Left lung (tissue), 4 donors: ENCODE measurements at regions not wholly inside any gene's neighbourhood (a gene's known extent, or its start where the extent isn't known, plus 50 kb on each side); places are given as distances from the start of the nearest gene placed in this dataset.
"Not testable (repeated sequence)": the region's sequence is repeated elsewhere in the genome, so short reads cannot be mapped to it uniquely, and the experiment has no call there.

ENCODE experiments used
- ATAC-seq: fragments of 200-7000 bp; cut with Tn5 transposase; one replicate; pipeline ENCODE4 v1.9.1; 2020; ENCODE audit warnings: moderate library complexity
- DNase-seq, 4 donors: peaks; one replicate each; pipeline ENCODE4 v3.0.0-alpha.2; 2013 to 2020
- H3K27ac ChIP-seq, 2 donors: fragments of 200-600 bp; sonication (generic) in 1 of 2; one replicate each; pipeline versions ENCODE4 v1.5.0 to v1.8.0; 2020 to 2021
- H3K27me3 ChIP-seq, 2 donors: fragments of 200-600 bp; sonication (generic) in 1 of 2; one replicate each; pipeline versions ENCODE4 v1.5.0 to v1.8.0; 2020 to 2021
- H3K36me3 ChIP-seq, 2 donors: fragments of 200-600 bp; sonication (generic) in 1 of 2; one replicate each; pipeline versions ENCODE4 v1.5.0 to v1.8.0; 2020 to 2021
- H3K4me1 ChIP-seq, 2 donors: fragments of 200-600 bp; one replicate each; pipeline ENCODE4 v1.8.0; 2021
- H3K4me3 ChIP-seq, 2 donors: fragments of 200-600 bp; sonication (generic) in 1 of 2; one replicate each; pipeline versions ENCODE4 v1.5.0 to v1.8.0; 2020 to 2021; ENCODE audit warnings: mild to moderate bottlenecking in 1 of 2
- H3K9me3 ChIP-seq, 2 donors: fragments of 200-600 bp; sonication (generic) in 1 of 2; one replicate each; pipeline versions ENCODE4 v1.5.0 to v1.8.0; 2020 to 2021
- intact Hi-C, 2 donors: fragments of 100-400 bp; cut with DNase I; formaldehyde crosslinking; loops; one replicate each; pipeline versions ENCODE4 v1.11.2 to v1.14.2; 2022
- TF ChIP-seq, protein P1 (sequence below), 2 donors: fragments of 200-600 bp; sonication (generic) in 1 of 2; IDR thresholded peaks; one replicate each; pipeline versions ENCODE4 v1.5.0 to v1.8.0; 2021; ENCODE audit warnings: antibody characterized with exemption in 2 of 2
- donor health status: DM: no; HTN: yes; CAD: no.
- donor health status: DM: no; HTN: no; CAD: no.

- Histone ChIP-seq H3K27ac (no peak overlapping the region), H3K27me3 (no peaks in the 10 kb centered on the region), H3K36me3 (no peaks in the 10 kb centered on the region), H3K4me1 (no peaks in the 10 kb centered on the region), H3K9me3 (no peaks in the 10 kb centered on the region), H3K4me3 (no peak overlapping the region)
- no peak for ATAC-seq
- intact Hi-C loops: no loop called here
- no peak for DNase-seq
- TF ChIP-seq, protein P1, sequence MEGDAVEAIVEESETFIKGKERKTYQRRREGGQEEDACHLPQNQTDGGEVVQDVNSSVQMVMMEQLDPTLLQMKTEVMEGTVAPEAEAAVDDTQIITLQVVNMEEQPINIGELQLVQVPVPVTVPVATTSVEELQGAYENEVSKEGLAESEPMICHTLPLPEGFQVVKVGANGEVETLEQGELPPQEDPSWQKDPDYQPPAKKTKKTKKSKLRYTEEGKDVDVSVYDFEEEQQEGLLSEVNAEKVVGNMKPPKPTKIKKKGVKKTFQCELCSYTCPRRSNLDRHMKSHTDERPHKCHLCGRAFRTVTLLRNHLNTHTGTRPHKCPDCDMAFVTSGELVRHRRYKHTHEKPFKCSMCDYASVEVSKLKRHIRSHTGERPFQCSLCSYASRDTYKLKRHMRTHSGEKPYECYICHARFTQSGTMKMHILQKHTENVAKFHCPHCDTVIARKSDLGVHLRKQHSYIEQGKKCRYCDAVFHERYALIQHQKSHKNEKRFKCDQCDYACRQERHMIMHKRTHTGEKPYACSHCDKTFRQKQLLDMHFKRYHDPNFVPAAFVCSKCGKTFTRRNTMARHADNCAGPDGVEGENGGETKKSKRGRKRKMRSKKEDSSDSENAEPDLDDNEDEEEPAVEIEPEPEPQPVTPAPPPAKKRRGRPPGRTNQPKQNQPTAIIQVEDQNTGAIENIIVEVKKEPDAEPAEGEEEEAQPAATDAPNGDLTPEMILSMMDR (IDR thresholded peaks at IDR 0.05): no peak
Measured at GRCh38 chr6:86782328-86782727, 155.0 kb upstream of the HTR1E start.

DNA sequence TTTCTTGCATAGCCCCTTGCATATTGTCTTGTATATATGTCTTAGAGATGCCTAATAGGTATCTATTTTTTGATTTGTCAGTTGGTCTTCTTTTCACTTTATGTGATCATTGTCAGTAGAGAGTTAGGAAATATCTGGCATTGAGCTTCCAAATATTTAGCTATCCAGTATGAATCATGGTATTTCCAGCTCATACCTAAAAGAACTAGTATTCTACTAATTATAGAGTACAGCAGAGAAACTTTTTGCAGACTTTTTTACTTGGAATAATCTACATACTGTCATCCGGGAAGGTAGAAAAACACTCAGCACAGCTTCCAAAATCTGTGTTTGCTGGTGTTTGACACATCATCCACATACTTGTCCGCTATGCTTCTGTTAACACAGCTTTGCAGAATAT is 156.4 kb upstream of the HTR1E start:
- Histone ChIP-seq H3K4me3 (no peak overlapping the region), H3K4me1 (no peaks in the 10 kb centered on the region), H3K27me3 (no peaks in the 10 kb centered on the region), H3K36me3 (no peaks in the 10 kb centered on the region), H3K27ac (no peak overlapping the region), H3K9me3 (no peaks in the 10 kb centered on the region)
- intact Hi-C loops: no loop called here
- no peak for DNase-seq
- no peak for ATAC-seq
- TF ChIP-seq, protein P1 (IDR thresholded peaks at IDR 0.05): no peak

DNA sequence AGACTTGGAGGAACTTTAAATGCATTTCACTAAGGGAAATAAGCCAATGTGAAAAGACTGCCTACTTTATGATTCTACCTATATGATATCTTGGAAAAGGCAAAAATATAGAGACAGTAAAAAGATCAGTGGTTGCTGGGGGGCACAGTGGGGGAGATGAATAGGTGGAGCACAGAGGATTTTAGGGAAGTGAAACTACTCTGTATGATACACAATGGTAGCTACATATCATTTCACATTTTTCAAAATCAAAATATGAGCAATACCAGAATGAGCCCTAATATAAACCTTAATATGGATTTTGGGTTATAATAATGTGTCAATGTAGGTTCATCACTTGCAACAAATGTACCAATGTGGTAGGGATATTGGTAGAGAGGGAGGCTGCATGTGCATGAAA is 161.4 kb upstream of the HTR1E start:
- TF ChIP-seq, protein P1 (IDR thresholded peaks at IDR 0.05): no peak
- Histone ChIP-seq H3K4me1 (no peaks in the 10 kb centered on the region), H3K27ac (no peak overlapping the region), H3K27me3 (no peaks in the 10 kb centered on the region), H3K9me3 (no peaks in the 10 kb centered on the region), H3K4me3 (no peak overlapping the region), H3K36me3 (no peaks in the 10 kb centered on the region)
- intact Hi-C loops: no loop called here
- no peak for DNase-seq
- no peak for ATAC-seq

DNA sequence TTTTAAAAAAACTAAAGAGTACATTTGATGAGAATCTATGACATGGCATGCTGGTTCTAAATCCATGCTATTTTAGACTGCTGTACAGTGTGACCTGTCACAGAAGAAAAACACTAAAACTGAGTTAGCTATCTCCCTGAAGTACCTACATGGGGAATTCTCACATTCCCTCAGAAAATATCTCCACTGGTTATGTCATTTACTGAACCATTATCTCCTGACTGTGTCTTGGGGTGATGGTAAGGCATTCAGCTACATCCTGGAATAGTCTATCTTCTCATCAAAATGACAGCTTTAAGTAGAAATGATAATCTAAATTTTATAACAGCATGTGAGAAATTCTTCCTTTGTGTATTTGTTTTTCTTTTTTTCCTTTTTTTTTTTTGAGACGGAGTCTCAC is 172.1 kb upstream of the HTR1E start:
- TF ChIP-seq, protein P1 (IDR thresholded peaks at IDR 0.05): no peak
- Histone ChIP-seq H3K27ac (no peak overlapping the region), H3K36me3 (no peaks in the 10 kb centered on the region), H3K27me3 (no peaks in the 10 kb centered on the region), H3K9me3 (peaks cover 0 to 13% of the 10 kb centered on the region in 2 donors), H3K4me1 (no peaks in the 10 kb centered on the region), H3K4me3 (no peak overlapping the region)
- no peak for DNase-seq
- intact Hi-C loops: no loop called here
- ATAC-seq: no peak

DNA sequence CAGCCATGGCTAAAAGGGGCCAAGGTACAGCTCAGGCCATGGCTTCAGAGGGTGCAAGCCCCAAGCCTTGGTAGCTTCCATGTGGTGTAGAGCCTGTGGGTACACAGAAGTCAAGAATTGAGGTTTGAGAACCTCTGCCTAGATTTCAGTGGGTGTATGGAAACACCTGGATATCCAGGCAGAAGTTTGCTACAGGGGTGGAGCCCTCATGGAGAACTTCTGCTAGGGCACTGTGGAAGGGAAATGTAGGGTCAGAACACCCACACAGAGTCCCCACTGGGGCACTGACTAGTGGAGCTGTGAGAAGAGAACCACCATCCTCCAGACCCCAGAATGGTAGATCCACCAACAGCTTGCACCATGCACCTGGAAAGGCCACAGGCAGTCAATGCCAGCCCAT is 177.4 kb upstream of the HTR1E start:
- H3K4me1 ChIP-seq, H3K27ac ChIP-seq, H3K4me3 ChIP-seq, intact Hi-C loops, DNase-seq, H3K27me3 ChIP-seq, H3K36me3 ChIP-seq, ATAC-seq: not testable (repeated sequence)
- peaks cover 0 to 21% of the 10 kb centered on the region in 2 donors for H3K9me3 ChIP-seq

GRCh38 chr6:86756640-86757229 is 180.6 kb upstream of the HTR1E start:
- Histone ChIP-seq H3K36me3 (no peaks in the 10 kb centered on the region), H3K4me3 (no peak overlapping the region), H3K4me1 (no peaks in the 10 kb centered on the region), H3K27ac (no peak overlapping the region), H3K27me3 (no peaks in the 10 kb centered on the region), H3K9me3 (peaks cover 0 to 18% of the 10 kb centered on the region in 2 donors)
- intact Hi-C loops: no loop called here
- TF ChIP-seq, protein P1 (IDR thresholded peaks at IDR 0.05): no peak
- DNase-seq (no peak), ATAC-seq (no peak)
